GM12878 (cell line): ENCODE measurements at regions not wholly inside any gene's neighbourhood (a gene's known extent, or its start where the extent isn't known, plus 50 kb on each side); places are given as distances from the start of the nearest gene placed in this dataset.

Experiments used
- DPF2 ChIP-seq: fragments of 450-650 bp; IDR thresholded peaks from 2 replicates; pipeline ENCODE4 v1.6.1; 2017; ENCODE audit warnings: mild to moderate bottlenecking
- PBX3 ChIP-seq: IDR thresholded peaks from 2 replicates; pipeline ENCODE4 v1.6.1; 2011; ENCODE audit warnings: mild to moderate bottlenecking, low read depth, low read length, moderate library complexity; ENCODE audit not compliant: insufficient replicate concordance
- POLR2A ChIP-seq: IDR thresholded peaks from 2 replicates; pipeline ENCODE4 v1.6.1; 2011; ENCODE audit warnings: low read depth, mild to moderate bottlenecking, low read length
- SIN3A ChIP-seq: IDR thresholded peaks from 2 replicates; pipeline ENCODE4 v1.6.1; 2012; ENCODE audit warnings: low read depth, low read length, improper control_type of control experiment
- YY1 ChIP-seq: IDR thresholded peaks from 2 replicates; pipeline ENCODE4 v1.6.1; 2011; ENCODE audit warnings: low read depth, mild to moderate bottlenecking, low read length
- ZBTB33 ChIP-seq: fragments of 450-650 bp; IDR thresholded peaks from 2 replicates; pipeline ENCODE4 v1.6.1; 2017; ENCODE audit warnings: mild to moderate bottlenecking
- TF ChIP-seq, protein P1 (sequence below), 3 experiments: IDR thresholded peaks in 2 of 3; conservative IDR thresholded peaks in 1 of 3; 2 replicates each; pipeline ENCODE4 v1.5.1; 2011; ENCODE audit warnings: low read depth in 3 of 3, low read length in 3 of 3, mild to moderate bottlenecking in 3 of 3, control low read depth in 2 of 3, moderate library complexity in 2 of 3, inconsistent platforms in 1 of 3, mixed read lengths in 1 of 3; ENCODE audit not compliant: control insufficient read depth in 2 of 3, insufficient read depth in 1 of 3; ENCODE audit errors: extremely low read depth in 1 of 3

GRCh38 chr3:70890020-70890394, 577.6 kb upstream of the MDFIC2 start:
- TF ChIP-seq DPF2 (no peak), ZBTB33 (no peak), PBX3 (no peak), POLR2A (no peak), SIN3A (no peak), YY1 (no peak)
- TF ChIP-seq, protein P1, sequence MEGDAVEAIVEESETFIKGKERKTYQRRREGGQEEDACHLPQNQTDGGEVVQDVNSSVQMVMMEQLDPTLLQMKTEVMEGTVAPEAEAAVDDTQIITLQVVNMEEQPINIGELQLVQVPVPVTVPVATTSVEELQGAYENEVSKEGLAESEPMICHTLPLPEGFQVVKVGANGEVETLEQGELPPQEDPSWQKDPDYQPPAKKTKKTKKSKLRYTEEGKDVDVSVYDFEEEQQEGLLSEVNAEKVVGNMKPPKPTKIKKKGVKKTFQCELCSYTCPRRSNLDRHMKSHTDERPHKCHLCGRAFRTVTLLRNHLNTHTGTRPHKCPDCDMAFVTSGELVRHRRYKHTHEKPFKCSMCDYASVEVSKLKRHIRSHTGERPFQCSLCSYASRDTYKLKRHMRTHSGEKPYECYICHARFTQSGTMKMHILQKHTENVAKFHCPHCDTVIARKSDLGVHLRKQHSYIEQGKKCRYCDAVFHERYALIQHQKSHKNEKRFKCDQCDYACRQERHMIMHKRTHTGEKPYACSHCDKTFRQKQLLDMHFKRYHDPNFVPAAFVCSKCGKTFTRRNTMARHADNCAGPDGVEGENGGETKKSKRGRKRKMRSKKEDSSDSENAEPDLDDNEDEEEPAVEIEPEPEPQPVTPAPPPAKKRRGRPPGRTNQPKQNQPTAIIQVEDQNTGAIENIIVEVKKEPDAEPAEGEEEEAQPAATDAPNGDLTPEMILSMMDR (IDR thresholded peaks at IDR 0.05 in 2 of 3, conservative IDR thresholded peaks at IDR 0.05 in 1 of 3; ENCODE audit: control insufficient read depth in 2 of 3, extremely low read depth in 1 of 3, insufficient read depth in 1 of 3, low read depth in 3 of 3, low read length in 3 of 3), result no peak
